ENCODE measurements at regions not wholly inside any gene's neighbourhood (a gene's known extent, or its start where the extent isn't known, plus 50 kb on each side); places are given as distances from the start of the nearest gene placed in this dataset.

DNA sequence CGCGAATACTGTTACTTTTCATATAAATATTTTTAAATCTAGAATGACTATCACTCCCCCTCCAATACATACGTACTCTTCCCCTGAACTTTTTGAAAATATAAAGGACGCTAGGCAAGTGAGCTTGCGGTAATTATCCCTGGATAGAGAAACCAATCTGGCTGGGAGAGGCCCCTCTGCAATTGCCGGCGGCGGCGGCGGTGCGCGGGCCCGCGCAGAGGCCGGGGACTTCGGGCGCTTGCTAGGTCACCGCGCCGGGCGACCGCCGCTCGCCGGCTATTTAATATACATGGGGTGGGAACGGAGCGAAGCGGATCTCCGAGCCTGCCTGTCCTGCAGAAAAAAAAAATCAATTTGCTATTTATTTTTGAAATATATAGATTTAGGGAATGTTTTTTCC lies 416.3 kb upstream of the ESRRG start:
- no peak for TF ChIP-seq CTCF (conservative IDR thresholded peaks at IDR 0.05; ENCODE audit: low read length)
- TF ChIP-seq EZH2phosphoT487 (IDR thresholded peaks at IDR 0.05; ENCODE audit: borderline replicate concordance, low read depth, low read length): no peak

Measured in OCI-LY7 (cell line).